ENCODE measurements at regions not wholly inside any gene's neighbourhood (a gene's known extent, or its start where the extent isn't known, plus 50 kb on each side); places are given as distances from the start of the nearest gene placed in this dataset.

- no peak for TF ChIP-seq CTCF (IDR thresholded peaks at IDR 0.05; ENCODE audit: insufficient read depth, low read depth, low read length)
- TF ChIP-seq EZH2 (IDR thresholded peaks at IDR 0.05; ENCODE audit: insufficient read depth, low read length): no peak
Measured at GRCh38 chr5:5677738-5678137, 255.3 kb downstream of the ICE1 start.
